Hippocampal formation (tissue), 2 donors: ENCODE measurements at regions not wholly inside any gene's neighbourhood (a gene's known extent, or its start where the extent isn't known, plus 50 kb on each side); places are given as distances from the start of the nearest gene placed in this dataset.
"Not testable (repeated sequence)": the region's sequence is repeated elsewhere in the genome, so short reads cannot be mapped to it uniquely, and the experiment has no call there.

Source experiments
- DNase-seq, 2 donors: peaks; one replicate each; lab custom pipeline; 2025; lab: John Stamatoyannopoulos, UW

DNA sequence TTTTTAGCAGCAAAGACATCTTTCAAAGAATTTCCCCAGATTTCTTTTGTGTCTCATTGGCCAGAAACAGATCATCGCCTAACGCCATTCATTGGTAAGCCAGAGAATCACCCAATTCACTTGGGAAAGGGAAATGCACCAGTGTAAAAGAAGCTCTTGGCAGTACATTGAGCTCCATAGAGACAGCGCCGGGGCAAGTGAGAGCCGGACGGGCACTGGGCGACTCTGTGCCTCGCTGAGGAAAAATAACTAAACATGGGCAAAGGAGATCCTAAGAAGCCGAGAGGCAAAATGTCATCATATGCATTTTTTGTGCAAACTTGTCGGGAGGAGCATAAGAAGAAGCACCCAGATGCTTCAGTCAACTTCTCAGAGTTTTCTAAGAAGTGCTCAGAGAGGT is 630.6 kb upstream of the ZNF385D start:
- not testable (repeated sequence) for DNase-seq

DNA sequence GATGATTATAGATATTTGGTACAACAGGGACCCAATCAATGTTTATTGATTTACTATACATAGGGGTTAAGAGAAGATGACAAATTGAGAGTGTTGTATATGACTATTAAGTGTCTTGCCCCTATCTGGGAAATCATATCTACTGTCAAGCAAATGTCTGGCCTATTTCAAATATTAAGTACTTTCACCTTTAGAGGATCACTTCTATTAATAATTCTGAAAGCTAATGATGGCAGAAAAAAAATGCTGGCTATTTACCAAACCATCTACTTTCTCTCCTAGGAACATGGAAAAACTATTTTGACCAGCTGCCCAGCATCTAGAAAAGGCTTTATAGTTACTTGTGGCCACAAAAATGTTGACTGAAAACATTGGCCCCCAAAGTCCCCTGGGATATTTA is 632.3 kb upstream of the ZNF385D start:
- DNase-seq, result no peak

DNA sequence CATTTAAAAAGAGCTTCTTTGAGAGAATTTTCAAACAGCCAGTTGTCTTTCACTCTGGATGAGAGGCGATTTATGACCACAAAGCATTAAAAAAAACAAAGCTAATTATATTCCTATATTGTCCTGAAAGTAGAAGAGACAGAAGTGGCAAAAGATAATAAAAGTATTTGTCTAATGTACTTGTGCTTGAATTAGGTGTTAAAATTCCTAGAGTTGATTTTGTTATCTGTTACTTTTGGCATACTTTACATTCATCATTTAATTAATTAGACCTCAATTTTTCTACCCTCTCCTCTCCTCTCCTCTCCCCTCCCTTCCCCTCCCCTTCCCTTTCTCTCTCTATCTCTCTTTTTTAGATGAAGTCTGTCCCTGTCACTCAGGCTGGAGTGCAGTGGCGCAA is 635.1 kb upstream of the ZNF385D start:
- DNase-seq, result no peak

DNA sequence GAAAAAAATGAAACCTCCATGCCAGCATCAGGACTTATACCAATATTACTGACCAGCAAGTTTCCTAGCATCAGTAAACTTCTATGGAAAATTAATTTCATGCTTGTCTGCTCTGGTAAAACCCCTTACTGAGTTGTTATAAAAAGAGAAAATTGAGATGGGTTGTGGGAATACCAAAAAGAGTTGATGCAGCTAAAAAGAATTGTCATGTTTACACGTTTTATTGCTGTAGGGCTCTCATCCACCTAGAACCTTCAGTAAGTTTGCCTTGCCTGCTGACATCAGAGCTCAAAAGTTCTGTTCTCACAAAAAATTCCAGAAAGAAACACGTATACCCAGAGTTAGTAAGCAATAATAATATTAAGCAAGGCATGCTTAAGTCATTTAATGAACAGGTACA is 641.3 kb upstream of the ZNF385D start:
- no peak for DNase-seq

DNA sequence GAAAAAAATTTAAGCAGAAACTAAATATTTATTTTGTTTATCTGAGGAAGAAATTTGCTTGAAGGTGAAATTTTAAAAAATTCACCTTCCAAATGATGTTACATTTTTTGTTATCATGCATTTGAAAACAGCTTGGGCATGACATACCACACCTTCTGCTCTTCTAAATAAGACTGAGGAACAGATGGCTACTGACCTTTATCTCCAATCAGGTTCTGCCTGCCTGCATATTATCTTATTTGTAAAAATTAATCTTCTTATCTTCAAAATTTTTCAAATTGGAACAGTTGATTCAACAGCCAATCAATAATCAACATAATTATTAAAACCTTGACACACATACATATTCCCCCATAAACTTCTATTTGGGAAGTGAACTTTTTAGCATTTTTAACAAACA is 641.8 kb upstream of the ZNF385D start:
- no peak for DNase-seq

DNA sequence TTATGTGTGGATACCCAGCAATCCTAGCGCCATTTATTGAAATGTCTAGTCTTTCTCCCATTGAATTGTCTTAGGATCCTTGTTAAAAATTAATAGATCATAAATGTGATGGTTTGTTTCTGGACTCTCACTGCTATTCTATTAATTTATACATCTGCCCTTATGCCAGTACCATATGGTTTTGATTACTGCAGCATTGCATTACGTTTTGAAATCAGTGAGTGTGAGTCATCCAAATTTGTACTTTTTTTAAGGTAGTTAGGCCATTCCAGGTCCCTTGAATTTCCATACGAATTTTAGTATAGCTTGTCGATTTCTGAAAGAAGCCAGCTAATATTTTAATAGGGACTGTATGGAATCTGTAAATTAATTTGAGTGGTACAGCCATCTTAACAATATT is 648.6 kb upstream of the ZNF385D start:
- DNase-seq, result no peak

DNA sequence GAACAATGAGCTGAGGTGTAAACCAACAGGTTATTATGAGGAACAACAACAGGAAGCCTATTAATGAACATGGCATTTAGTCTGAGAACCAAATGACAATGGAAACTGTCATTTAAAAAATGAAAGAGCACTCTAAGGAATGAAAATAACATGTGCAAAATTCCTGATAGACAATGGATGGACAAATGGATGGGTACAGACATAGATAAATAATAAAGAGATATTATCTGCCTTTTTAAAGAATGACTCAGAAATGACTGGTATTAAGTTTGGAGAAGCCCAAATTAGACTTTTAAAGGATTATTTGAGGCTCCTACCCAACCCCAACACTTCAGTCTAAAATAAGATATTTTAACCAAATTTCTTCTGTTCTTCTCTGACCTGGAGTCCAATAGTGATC is 650.5 kb upstream of the ZNF385D start:
- DNase-seq, result no peak

DNA sequence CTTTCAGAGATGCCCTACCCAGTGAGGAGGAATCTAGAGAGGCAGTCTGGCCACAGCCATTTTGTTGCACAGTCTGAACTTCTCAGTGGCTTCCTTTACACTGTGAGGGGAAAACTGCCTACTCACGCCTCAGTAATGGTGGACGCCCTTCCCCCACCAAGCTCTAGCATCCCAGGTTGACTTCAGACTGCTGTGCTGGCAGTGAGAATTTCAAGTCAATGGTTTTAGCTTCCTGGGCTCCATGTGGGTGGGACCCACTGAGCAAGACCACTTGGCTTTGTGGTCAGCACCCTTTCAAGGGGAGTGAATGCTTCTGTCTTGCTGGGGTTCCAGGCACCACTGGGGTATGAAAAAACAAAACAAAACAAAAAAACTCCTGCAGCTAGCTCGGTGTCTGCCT is 663.2 kb upstream of the ZNF385D start:
- DNase-seq, result no peak

DNA sequence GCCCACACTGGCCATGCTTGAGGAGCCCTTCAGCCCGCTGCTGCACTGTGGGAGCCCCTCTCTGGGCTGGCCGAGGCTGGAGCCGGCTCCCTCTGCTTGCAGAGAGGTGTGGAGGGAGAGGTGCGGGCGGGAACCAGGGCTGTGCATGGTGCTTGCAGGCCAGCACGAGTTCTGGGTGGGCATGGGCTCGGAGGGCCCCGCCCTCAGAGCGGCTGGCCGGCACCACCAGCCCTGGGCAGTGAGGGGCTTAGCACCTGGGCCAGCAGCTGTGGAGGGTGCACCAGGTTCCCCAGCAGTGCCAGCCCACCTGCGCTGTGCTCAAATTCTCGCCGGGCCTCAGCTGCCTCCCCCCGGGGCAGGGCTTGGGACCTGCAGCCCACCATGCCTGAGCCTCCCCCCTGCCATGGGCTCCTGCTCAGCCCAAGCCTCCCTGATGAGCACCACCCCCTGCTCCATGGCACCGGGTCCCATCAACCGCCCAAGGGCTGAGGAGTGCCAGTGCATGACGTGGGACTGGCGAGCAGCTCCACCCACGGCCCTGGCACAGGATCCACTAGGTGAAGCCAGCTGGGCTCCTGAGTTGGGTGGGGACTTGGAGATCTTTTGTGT is 665.9 kb upstream of the ZNF385D start:
- DNase-seq, result not testable (repeated sequence)

DNA sequence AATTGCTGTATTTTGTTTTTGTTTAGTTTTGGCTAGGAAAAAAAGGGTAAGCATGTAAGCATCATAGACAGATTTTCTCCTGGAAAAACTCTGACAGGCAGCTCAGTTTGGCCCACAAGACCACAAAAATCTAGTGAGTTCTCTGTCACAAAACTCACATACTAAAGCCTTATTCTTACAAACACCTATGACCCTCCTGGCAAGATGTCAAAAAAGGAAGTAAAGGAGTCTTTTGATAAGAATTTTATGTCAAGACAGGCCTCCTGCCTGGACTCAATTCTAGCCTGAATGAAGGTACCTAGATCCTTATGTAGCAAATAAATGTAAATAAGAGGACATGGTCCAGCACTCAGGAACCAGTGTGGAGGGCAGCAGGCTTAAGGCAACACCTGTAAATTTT is 668.3 kb upstream of the ZNF385D start:
- DNase-seq, result no peak

DNA sequence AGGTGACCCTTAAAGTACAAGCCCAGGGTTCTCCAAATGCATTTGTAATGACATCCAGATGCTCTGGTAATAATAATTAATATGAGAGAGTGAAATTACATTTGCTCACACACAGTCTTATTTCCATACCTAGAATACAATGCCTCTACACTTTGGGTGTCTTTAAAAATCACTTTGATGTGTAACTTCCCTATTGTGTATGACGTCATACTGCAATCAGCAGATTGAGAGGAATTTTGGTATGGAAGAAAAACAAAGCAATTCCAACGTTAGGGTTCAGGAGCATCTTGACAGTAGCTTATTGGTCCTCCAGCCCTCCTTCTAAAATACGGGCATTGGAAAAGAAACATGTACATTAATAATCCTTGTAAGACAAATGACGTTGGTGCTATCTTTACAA is 670.6 kb upstream of the ZNF385D start:
- no peak for DNase-seq

DNA sequence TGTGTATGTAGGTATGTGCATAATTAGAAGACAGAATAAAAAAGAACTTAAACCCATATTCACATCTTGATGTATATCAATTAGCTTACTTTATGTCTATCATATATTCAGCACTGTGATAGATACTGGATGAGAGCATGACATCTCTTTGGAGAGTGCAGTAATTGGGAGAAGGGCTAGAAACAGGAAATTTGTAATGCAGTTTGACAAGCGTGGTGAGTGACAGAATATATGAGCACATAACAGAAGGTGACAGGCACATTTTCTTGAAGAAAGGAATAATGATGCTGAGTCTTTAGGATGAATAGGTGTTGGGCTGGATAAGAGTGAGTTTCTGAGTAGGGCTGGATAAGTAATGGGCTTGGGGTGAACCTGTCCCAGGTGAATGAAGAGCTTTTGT is 680.3 kb upstream of the ZNF385D start:
- DNase-seq, result no peak

DNA sequence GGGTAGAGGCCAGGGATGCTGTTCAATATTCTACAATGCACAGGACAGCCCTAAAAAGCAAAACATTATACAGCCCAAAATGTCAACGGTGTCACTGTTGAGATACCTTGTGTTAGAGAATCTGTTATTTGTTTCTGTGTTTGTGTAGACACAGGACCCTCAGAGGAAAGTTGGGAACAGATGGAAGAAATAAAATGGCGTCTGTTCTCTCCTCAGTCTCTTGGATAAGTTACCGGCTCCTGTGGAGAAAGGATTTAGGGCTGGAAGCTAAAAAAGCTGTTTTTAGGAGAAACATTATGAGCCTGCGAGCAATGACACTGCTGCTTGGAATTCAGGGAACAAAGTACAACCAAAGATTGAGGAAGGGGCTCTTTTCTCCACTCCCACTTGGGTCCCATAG is 688.6 kb upstream of the ZNF385D start:
- DNase-seq, result no peak

DNA sequence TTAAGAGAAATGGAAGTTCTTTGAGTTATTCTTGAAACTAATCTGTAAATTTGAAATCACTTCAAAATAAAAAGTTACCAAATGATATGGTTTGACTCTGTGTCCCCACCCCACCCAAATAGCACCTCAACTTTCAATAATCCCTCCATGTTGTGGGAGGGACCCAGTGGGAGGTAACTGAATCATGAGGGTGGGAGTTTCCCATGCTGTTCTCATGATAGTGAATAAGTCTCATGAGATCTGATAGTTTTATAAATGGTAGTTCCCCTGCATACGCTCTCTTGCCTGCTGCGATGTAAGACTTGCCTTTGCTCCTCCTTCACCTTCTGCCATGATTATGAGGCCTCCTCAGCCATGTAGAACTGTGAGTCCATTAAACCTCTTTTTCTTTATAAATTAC is 690.7 kb upstream of the ZNF385D start:
- DNase-seq, result no peak

DNA sequence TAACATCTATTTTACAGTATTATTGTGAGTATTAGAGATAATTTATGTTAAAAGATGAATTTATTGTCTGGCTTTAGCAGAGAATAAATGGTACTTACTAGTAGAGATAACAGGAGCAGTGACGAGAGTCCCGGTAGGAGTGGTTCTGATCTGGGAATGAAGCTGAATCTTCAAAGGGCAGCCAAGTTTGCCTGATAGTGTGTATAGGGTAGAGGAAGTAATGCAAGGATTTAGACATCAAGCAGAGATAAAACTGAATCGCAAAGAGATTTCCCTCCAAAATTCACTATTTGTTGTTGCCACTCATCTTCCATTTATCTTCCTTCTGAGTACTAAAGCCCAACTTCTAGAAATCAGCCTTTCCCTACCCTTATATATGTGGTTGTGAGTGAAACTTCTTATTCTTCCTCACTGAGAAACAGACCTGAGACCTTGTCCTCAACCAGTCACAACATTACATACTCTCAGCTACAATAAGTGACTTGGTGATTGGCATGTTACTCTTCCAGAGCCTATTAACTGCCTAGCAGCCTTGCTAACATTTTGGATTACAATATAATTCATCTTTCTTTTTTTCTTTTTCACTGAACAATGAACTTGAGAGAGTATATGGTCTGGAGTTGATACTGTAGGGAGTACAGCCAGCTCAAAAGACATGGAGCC is 692.7 kb upstream of the ZNF385D start:
- no peak for DNase-seq

DNA sequence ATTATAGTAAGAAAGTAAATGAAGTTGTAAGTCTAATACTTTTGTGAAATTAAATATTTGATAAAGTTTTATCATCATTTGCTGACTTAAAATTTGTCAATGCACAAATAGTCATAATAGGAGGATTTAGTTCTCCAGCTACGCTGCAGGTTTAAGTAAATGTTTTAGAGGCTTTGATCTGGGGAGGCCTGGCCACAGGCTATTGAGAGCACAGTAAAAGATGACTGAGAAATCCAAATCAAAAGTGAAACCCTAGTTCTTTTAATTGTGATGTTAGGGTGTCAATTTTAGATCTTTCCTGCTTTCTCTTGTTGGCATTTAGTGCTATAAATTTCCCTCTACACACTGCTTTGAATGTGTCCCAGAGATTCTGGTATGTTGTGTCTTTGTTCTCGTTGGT is 694.3 kb upstream of the ZNF385D start:
- not testable (repeated sequence) for DNase-seq

DNA sequence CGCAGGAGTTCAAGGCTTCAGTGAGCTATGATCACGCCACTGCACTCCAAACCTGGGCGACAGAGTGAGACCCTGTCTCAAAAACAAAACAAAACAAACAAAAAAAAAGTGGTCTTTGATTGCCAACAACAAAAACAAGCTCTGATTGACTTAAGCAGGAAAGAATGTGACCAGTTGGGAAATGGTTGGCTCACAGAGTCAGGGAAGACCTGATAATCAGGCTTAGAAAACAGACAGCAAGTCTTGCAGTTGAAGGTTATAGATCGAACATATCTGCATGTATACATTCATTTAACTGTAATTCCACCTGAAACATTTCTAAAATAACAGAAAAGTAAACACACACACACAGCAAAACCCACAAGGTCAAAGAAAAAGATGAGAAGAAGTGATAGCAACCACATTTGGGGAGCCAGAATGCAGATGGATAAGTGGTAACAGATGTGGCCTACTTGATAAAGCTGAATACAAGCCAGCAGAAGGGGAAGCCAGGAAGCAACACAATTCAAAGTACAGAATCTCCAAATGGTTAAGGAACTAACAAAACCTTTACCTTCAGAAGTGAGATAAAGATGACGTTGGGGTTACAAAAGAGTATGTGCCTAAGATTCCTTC is 699.9 kb upstream of the ZNF385D start:
- no peak for DNase-seq

DNA sequence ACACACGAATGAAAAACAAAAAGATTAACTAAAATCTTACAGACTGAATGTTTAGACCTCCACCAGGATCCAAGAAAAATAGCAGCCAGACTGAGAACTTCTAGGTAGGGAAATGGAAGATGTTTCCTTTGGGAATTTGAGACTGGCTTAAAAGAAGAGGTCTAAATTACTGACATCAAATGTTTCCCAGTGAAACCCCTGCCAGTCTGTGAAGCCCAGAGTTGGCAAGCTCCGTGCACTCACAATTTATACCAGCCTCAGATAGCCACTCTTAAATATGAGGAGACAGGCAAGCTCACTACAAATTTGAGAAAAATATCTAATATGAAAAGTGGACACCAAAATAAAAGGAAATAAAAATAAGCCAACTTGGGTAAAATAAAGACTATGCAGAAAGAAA is 700.5 kb upstream of the ZNF385D start:
- no peak for DNase-seq

DNA sequence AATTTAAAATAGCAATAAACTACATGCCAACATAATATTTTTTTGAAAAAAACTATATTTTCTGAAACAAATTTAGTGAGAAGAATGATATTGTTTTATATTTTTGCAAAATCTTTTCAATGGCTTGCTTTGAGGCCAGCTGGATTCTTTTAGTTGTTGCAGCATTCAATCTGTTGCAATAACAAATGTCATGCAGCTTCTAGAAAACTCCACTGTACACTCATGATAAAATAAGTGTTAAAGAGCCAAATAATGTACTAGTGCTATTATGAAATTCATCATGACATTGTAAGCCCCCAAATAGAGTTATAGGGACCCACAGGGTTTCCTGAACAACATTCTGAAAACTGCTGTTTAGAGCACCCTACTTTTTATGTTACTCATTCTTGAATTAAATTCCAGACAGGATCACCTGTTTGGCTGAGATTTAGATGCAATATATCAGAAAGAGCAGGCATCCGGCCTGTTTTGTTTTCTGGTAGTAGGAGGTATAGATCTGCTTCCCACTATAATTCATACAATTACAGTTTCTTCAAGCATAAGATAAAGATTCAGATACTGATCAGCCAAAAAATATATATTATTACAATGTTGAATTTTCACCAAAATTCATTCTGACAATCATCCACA is 703.0 kb upstream of the ZNF385D start:
- no peak for DNase-seq

DNA sequence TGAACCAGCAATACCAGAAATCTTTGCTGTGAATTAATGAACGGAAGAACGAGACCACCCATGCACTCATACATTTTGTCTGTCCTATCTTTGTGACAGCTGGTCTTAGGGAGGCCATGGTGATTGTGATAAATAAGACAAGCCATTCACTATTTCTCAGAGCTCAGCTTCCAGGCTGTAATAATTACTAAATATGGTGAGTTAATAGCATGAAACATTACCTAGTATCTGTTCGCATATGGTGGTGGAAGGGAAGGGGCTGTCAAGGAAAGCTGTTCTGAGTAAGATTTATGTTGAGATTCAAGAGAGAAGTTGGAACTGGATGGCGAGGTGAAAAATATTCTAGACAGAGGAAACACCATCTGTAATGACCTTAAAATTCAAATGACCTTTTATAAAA is 719.0 kb upstream of the ZNF385D start:
- DNase-seq, result no peak

DNA sequence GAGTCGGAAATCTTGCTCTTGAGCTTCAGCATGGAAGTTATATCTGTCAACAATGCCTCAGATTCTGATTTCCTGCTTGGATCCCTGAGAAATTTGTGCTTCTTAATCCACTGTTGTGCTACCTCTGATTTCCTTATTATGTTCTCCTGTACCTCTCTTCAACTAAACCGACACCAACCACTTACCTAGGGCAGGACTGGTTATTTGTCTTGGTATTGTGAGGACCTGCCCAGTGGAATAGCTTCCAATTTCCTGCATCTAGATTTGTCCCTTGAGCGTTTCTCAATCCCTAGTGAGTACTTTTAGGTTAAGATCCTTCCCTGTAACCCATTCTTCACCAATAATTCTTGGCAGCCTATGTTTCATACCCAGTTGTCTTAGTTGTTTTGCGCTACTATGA is 720.5 kb upstream of the ZNF385D start:
- no peak for DNase-seq

DNA sequence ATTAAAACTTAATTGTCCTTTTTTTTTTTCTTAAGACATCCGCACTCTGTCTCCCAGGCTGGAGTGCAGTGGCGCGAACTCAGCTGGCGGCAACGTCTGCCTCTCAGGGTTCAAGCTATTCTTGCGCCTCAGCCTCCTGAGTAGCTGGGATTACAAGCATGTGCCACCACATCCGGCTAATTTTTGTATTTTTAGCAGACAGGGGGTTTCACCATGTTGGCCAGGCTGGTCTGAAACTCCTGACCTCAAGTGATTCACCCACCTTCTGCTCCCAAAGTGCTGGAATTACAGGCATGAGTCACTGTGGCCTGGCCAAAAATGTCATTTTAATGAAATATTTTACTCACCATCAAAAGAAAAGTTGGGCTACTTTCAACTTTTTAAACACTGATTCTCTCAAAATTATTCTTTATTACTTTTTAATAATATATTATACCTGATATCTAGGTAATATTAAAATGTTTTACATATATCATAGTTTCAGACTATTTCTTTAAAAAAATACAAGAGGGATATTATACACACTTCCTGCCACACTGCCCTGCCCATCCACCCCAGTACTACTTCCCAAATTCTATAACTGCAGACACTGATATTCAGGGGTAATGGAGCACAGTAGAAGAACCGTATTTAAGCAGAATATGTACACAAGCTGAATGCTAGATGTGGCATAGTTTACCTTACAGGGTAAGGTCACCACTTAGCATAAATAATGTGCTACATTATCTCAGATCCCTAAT is 723.9 kb upstream of the ZNF385D start:
- no peak for DNase-seq
